ENCODE measurements at regions not wholly inside any gene's neighbourhood (a gene's known extent, or its start where the extent isn't known, plus 50 kb on each side); places are given as distances from the start of the nearest gene placed in this dataset.

DNA sequence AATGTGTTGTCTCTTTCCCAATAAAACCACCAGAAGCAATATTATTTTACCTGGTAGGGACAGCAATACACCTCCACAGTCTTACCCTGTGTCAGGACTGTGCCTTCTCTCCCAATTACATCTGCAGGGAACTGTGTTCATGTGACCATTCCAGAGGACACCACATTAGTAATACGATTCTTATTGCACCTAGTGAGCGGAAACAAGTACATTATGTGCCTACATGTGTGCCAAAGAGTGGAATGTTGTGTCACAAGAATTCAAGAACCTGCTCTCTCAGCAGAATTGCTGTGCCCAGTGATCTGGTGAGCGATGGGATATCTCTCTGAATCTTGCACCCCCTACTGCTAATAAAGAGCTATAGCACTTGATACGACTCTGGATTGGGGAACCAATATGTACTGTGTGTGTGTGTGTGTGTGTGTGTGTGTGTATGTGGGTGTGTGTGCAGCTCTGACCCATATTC lies 57.4 kb upstream of the FOXC1 start:
- Mint-ChIP-seq H3K27me3 (peaks cover 7% of the 10 kb centered on the region), H3K4me1 (peaks cover 50% of the 10 kb centered on the region), H3K9me3 (no peaks in the 10 kb centered on the region), H3K4me3 (no peak overlapping the region), H3K27ac (peak overlapping the region; percentile 62), H3K36me3 (ENCODE audit: low read depth) (peaks cover 17% of the 10 kb centered on the region)
- POLR2A ChIA-PET: interaction anchor here (1.1 kb wide), 1 partner anchor 28 kb away, joined by 3 read pairs; no protein-coding TSS in a partner anchor
- CTCF ChIA-PET: interaction anchor here (0.6 to 1.7 kb wide), 7 partner anchors 9 to 908 kb away, joined by 3 to 8 read pairs (median 4); no protein-coding TSS in a partner anchor
- DNase-seq: peak; percentile 25

DNA sequence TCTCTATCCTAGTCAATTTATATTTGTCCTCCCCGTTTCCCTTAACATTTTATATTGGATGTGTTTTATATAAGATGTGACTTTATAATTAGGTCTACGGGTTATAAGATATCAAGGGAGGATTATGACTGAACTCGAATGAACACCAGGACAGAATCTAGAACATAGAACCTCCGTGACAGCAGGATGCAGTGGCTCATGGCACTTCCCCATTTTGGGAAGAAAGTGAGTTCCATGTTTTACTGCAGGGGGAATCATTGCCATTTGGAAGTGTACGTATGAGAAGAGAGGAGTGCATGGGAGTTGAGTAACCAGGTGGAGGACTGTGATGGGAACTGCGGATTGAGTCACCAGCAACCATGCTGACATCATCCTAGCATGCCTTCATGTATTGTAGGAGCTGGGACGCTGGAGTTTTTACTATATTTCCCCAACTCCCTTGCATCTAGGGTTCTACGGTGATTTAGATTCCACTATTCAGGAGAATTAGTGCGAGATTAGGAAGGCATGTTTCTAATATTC lies 56.1 kb upstream of the FOXC1 start:
- Mint-ChIP-seq H3K36me3 (ENCODE audit: low read depth) (peaks cover 7% of the 10 kb centered on the region), H3K27me3 (peaks cover 7% of the 10 kb centered on the region), H3K4me1 (peaks cover 50% of the 10 kb centered on the region), H3K4me3 (peak overlapping the region; percentile 81), H3K27ac (peak overlapping the region; percentile 95), H3K9me3 (no peaks in the 10 kb centered on the region)
- POLR2A ChIA-PET: no interaction called here
- DNase-seq: no peak
- CTCF ChIA-PET: interaction anchor here (1.6 kb wide), 1 partner anchor 29 kb away, joined by 8 read pairs; no protein-coding TSS in a partner anchor

DNA sequence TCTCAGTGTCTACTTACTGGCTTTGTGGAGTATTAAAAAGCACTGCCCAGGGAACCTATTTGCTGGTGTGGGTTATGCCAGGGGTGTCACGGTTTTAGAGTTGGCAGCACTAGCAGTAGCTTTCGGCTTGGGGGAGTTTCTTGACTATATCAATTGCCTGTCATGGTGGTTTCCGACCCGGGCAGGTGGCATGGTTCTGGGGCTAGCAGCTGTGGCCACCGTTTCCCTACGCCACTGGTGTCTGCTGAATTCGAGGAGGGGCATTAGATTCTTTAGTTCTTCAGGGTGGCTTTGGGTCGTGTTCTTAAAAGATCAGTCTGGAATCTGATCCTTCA lies 55.6 kb upstream of the FOXC1 start:
- CTCF ChIA-PET: interaction anchor here (1.6 kb wide), 1 partner anchor 30 kb away, joined by 8 read pairs; no protein-coding TSS in a partner anchor
- Mint-ChIP-seq H3K9me3 (no peaks in the 10 kb centered on the region), H3K4me1 (peaks cover 50% of the 10 kb centered on the region), H3K36me3 (ENCODE audit: low read depth) (peaks cover 6% of the 10 kb centered on the region), H3K4me3 (peak overlapping the region; percentile 81), H3K27ac (peak overlapping the region; percentile 95), H3K27me3 (peaks cover 7% of the 10 kb centered on the region)
- no peak for DNase-seq
- POLR2A ChIA-PET: no interaction called here

DNA sequence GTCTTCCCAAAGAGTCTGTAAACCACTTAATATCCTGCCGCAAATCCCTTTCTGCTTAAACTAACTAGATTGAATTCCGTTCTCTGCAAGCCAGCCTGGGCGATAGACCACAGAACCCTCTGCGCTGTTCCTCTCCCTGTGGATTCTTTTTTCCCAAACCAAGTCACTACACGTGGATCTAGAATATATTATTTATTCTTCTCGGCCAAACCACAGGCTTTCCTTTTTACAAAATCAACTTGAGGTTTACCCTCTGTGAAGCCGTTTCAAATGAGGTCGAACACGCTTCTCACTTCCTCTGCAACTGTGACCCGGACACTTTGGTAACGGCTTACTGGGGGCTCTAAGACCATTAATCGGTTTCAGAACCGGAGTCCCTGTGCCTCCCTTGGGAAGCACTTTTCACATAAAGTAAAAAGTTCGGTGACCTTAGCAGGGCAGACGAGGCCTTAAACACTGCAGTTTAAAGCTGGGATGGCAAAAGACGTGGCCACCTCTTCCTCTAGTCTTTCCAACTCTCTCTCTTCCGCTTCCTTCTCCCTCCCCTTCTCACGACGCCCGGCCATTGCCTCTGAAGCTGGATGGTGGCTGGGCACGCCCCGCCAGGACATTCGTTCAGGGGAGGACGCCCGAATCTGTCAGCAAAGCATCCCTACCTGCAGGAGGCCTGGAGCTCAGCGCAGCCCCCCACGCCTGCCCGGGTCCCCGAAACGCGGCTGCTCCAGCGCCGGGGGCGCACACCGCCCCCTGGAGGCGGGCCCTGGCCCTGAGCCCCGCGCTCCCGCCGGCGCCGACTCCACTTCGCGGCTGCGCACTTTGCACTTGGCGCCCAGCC lies 55.0 kb upstream of the FOXC1 start:
- Mint-ChIP-seq H3K4me3 (peak overlapping the region; percentile 81), H3K36me3 (ENCODE audit: low read depth) (peaks cover 6% of the 10 kb centered on the region), H3K4me1 (peaks cover 50% of the 10 kb centered on the region), H3K27me3 (peaks cover 7% of the 10 kb centered on the region), H3K9me3 (no peaks in the 10 kb centered on the region), H3K27ac (peak overlapping the region; percentile 95)
- DNase-seq: peak; percentile 70
- POLR2A ChIA-PET: no interaction called here
- CTCF ChIA-PET: interaction anchor here (0.9 to 1.6 kb wide), 3 partner anchors 17 to 30 kb away, joined by 3 to 9 read pairs (median 8); no protein-coding TSS in a partner anchor

DNA sequence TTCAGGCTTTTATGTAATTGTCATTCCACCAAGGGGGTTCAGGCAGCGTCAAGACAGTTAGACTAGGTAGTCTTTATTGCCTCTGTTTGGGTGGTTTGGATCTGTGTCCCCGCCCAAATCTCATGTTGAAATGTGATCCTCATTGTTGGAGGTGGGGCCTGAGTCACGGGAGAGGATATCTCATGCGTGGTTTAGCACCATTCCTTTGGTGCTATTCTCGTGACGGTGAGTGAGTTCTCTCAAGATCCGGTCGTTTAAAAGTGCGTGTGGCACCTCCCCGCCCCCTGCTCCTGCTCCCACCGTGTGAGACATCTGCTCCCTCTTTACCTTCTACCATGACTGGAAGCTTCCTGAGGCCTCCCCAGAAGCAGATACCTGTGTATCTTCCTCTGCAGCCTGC lies 51.3 kb upstream of the FOXC1 start:
- Mint-ChIP-seq H3K4me1 (peaks cover 21% of the 10 kb centered on the region), H3K4me3 (no peak overlapping the region)

More for the DNA sequence above, 51.3 kb upstream of the FOXC1 start:
- ChIA-PET POLR2A (no interaction called here), CTCF (interaction anchor here (0.5 to 1.1 kb wide), 2 partner anchors 14 to 744 kb away, joined by 3 read pairs; no protein-coding TSS in a partner anchor)
- Mint-ChIP-seq H3K36me3 (ENCODE audit: low read depth) (no peaks in the 10 kb centered on the region), H3K27ac (no peak overlapping the region), H3K27me3 (peaks cover 18% of the 10 kb centered on the region), H3K9me3 (no peaks in the 10 kb centered on the region)
- DNase-seq: no peak
